H1 (cell line): ENCODE measurements at regions not wholly inside any gene's neighbourhood (a gene's known extent, or its start where the extent isn't known, plus 50 kb on each side); places are given as distances from the start of the nearest gene placed in this dataset.

Source experiments
- CTCF ChIA-PET: fragments of 300-600 bp; sonication (Branson Sonifier 250); formaldehyde crosslinking; loops from one replicate; lab custom pipeline; 2021; ENCODE audit not compliant: partially characterized antibody; lab: Charles Lee
- POLR2A ChIA-PET: fragments of 300-600 bp; sonication (Branson Sonifier 250); formaldehyde crosslinking; loops from one replicate; lab custom pipeline; 2021; ENCODE audit warnings: inconsistent platforms; ENCODE audit not compliant: partially characterized antibody; lab: Charles Lee
- DNase-seq, 2 experiments: peaks; one replicate each; pipeline versions ENCODE4 v3.0.0 to v3.0.0-alpha.2; 2010 to 2022; ENCODE audit warnings: low spot score in 2 of 2, low read depth in 1 of 2, mixed read lengths in 1 of 2
- FAIRE-seq: peaks from 2 replicates; lab custom pipeline; 2011; peaks lifted over from hg19 to GRCh38; lab: Jason Lieb, UNC
- H2AFZ ChIP-seq: 2 replicates; pipeline ENCODE4 v1.8.1; 2012; ENCODE audit warnings: low read length, inconsistent platforms
- H2AK5ac ChIP-seq: 2 replicates; pipeline ENCODE4 v1.6.1; 2013; ENCODE audit warnings: low read depth, low read length
- H2BK120ac ChIP-seq: replicated peaks from 2 replicates; pipeline ENCODE3; 2013; ENCODE audit warnings: low read depth, low read length, inconsistent platforms
- H2BK12ac ChIP-seq: 2 replicates; pipeline ENCODE4 v1.6.1; 2013; ENCODE audit warnings: low read depth, low read length
- H2BK15ac ChIP-seq: 2 replicates; pipeline ENCODE4 v1.6.1; 2013; ENCODE audit warnings: low read length
- H2BK20ac ChIP-seq: 2 replicates; pipeline ENCODE4 v1.6.1; 2013; ENCODE audit warnings: low read length
- H2BK5ac ChIP-seq: 2 replicates; pipeline ENCODE4 v1.6.1; 2013; ENCODE audit warnings: low read depth, low read length
- H3K14ac ChIP-seq: 2 replicates; pipeline ENCODE4 v1.6.1; 2013; ENCODE audit warnings: inconsistent platforms; ENCODE audit not compliant: insufficient read length
- H3K18ac ChIP-seq: 2 replicates; pipeline ENCODE4 v1.6.1; 2013; ENCODE audit warnings: low read length; ENCODE audit errors: extremely low read depth
- H3K23ac ChIP-seq: 2 replicates; pipeline ENCODE4 v1.6.1; 2013; ENCODE audit warnings: inconsistent platforms; ENCODE audit not compliant: insufficient read length
- H3K23me2 ChIP-seq: 2 replicates; pipeline ENCODE4 v1.6.1; 2013; ENCODE audit warnings: low read depth, low read length
- H3K27ac ChIP-seq: 2 replicates; pipeline ENCODE4 v1.6.1; 2011; ENCODE audit warnings: low read depth, low read length, inconsistent platforms
- H3K27me3 ChIP-seq, 4 experiments: replicated peaks in 1 of 4; 1 replicate in 1 of 4; 2 replicates in 3 of 4; pipeline versions ENCODE4 v1.6.1 to v1.8.1; 2011 to 2013; ENCODE audit warnings: low read length in 3 of 4, mild to moderate bottlenecking in 3 of 4, inconsistent platforms in 2 of 4, mixed read lengths in 2 of 4, moderate library complexity in 1 of 4; ENCODE audit not compliant: control insufficient read depth in 3 of 4, insufficient read depth in 3 of 4; ENCODE audit errors: extremely low read depth in 1 of 4
- H3K36me3 ChIP-seq, 4 experiments: 2 replicates each; pipeline versions ENCODE4 v1.6.1 to v1.8.1; 2011 to 2013; ENCODE audit warnings: mild to moderate bottlenecking in 4 of 4, low read length in 3 of 4, moderate library complexity in 2 of 4, control low read depth in 1 of 4, inconsistent platforms in 1 of 4; ENCODE audit not compliant: insufficient read depth in 4 of 4, control insufficient read depth in 2 of 4
- H3K4ac ChIP-seq: replicated peaks from 2 replicates; pipeline ENCODE3; 2013; ENCODE audit warnings: low read length, low read depth, mixed read lengths, inconsistent platforms; ENCODE audit not compliant: insufficient read length
- H3K4me1 ChIP-seq, 4 experiments: replicated peaks in 1 of 4; 1 replicate in 1 of 4; 2 replicates in 3 of 4; pipeline versions ENCODE4 v1.6.1 to v1.8.1; 2011 to 2013; ENCODE audit warnings: low read length in 3 of 4, inconsistent platforms in 2 of 4, mixed read lengths in 1 of 4; ENCODE audit not compliant: insufficient read depth in 4 of 4, control insufficient read depth in 3 of 4
- H3K4me2 ChIP-seq, 2 experiments: 2 replicates each; pipeline versions ENCODE4 v1.6.1 to v1.8.1; 2011 to 2013; ENCODE audit warnings: low read depth in 2 of 2, low read length in 2 of 2, control low read depth in 1 of 2, inconsistent platforms in 1 of 2, mild to moderate bottlenecking in 1 of 2; ENCODE audit not compliant: insufficient read depth in 1 of 2
- H3K4me3 ChIP-seq, 4 experiments: fragments of 200-600, 300-600 bp in 1 of 4; sonication (generic), shearing (Covaris generic), sonication (Bioruptor Twin) in 1 of 4; 2 replicates each; pipeline versions ENCODE4 v1.5.1 to v1.8.1; 2011 to 2016; ENCODE audit warnings: low read length in 4 of 4, low read depth in 3 of 4, control low read depth in 2 of 4, inconsistent platforms in 2 of 4, mild to moderate bottlenecking in 2 of 4, mixed read lengths in 1 of 4, moderate library complexity in 1 of 4; ENCODE audit not compliant: insufficient read depth in 2 of 4; ENCODE audit errors: extremely low read depth in 1 of 4
- H3K56ac ChIP-seq: replicated peaks from 2 replicates; pipeline ENCODE3; 2013; ENCODE audit warnings: low read depth, mild to moderate bottlenecking, mixed read lengths, low read length, inconsistent platforms; ENCODE audit not compliant: insufficient read length
- H3K79me1 ChIP-seq: 2 replicates; pipeline ENCODE4 v1.6.1; 2013; ENCODE audit warnings: low read depth, low read length, control low read depth
- H3K79me2 ChIP-seq, 2 experiments: 2 replicates each; pipeline versions ENCODE4 v1.6.1 to v1.8.1; 2012 to 2013; ENCODE audit warnings: low read length in 2 of 2, mild to moderate bottlenecking in 2 of 2, inconsistent platforms in 1 of 2; ENCODE audit not compliant: insufficient read depth in 2 of 2, control insufficient read depth in 1 of 2
- H3K9ac ChIP-seq, 4 experiments: replicated peaks in 1 of 4; 1 replicate in 1 of 4; 2 replicates in 3 of 4; pipeline versions ENCODE4 v1.6.1 to v1.8.1; 2011 to 2013; ENCODE audit warnings: low read depth in 3 of 4, low read length in 3 of 4, control low read depth in 2 of 4, mild to moderate bottlenecking in 2 of 4, moderate library complexity in 2 of 4, inconsistent platforms in 1 of 4; ENCODE audit errors: extremely low read depth in 1 of 4
- H3K9me3 ChIP-seq, 2 experiments: 2 replicates each; pipeline versions ENCODE4 v1.6.1 to v1.8.1; 2012 to 2013; ENCODE audit warnings: mild to moderate bottlenecking in 2 of 2, moderate library complexity in 2 of 2, control low read depth in 1 of 2, inconsistent platforms in 1 of 2, low read depth in 1 of 2, low read length in 1 of 2, mixed read lengths in 1 of 2; ENCODE audit not compliant: insufficient read depth in 2 of 2
- H4K20me1 ChIP-seq, 2 experiments: replicated peaks in 1 of 2; 2 replicates each; pipeline versions ENCODE3 to v1.8.1; 2011 to 2013; ENCODE audit warnings: inconsistent platforms in 2 of 2, low read length in 2 of 2, mild to moderate bottlenecking in 1 of 2; ENCODE audit not compliant: insufficient read depth in 2 of 2, control insufficient read depth in 1 of 2
- H4K5ac ChIP-seq: 2 replicates; pipeline ENCODE4 v1.6.1; 2013; ENCODE audit warnings: low read length, low read depth, mixed read lengths, inconsistent platforms; ENCODE audit not compliant: insufficient read length
- H4K8ac ChIP-seq: 2 replicates; pipeline ENCODE4 v1.8.0; 2013; ENCODE audit warnings: mild to moderate bottlenecking, moderate library complexity, low read length, inconsistent platforms; ENCODE audit not compliant: insufficient read depth; ENCODE audit errors: extremely low read depth
- H4K91ac ChIP-seq: replicated peaks from 2 replicates; pipeline ENCODE3; 2013; ENCODE audit warnings: low read length, mixed read lengths, inconsistent platforms; ENCODE audit not compliant: insufficient read length
- ATF3 ChIP-seq: IDR thresholded peaks from 2 replicates; pipeline ENCODE4 v1.6.1; 2011; ENCODE audit warnings: low read depth, mild to moderate bottlenecking, low read length; ENCODE audit not compliant: insufficient read depth
- MAFK ChIP-seq: IDR thresholded peaks from 2 replicates; pipeline ENCODE4 v1.6.1; 2012; ENCODE audit warnings: low read depth, mild to moderate bottlenecking, improper control_type of control experiment, low read length
- NANOG ChIP-seq: IDR thresholded peaks from 2 replicates; pipeline ENCODE4 v1.6.1; 2011; ENCODE audit warnings: low read length, low read depth, mild to moderate bottlenecking, inconsistent platforms; ENCODE audit not compliant: insufficient read depth, poor library complexity, severe bottlenecking
- SIX5 ChIP-seq: IDR thresholded peaks from 2 replicates; pipeline ENCODE4 v1.6.1; 2011; ENCODE audit warnings: mild to moderate bottlenecking, low read depth, low read length
- SUZ12 ChIP-seq: fragments of 200-600 bp; sonication (generic); IDR thresholded peaks from 2 replicates; pipeline ENCODE4 v1.6.1; 2012; ENCODE audit warnings: mild to moderate bottlenecking, inconsistent platforms, low read length, moderate library complexity, mixed read lengths
- TAF1 ChIP-seq: IDR thresholded peaks from 2 replicates; pipeline ENCODE4 v1.6.1; 2011; ENCODE audit warnings: mild to moderate bottlenecking, low read depth, low read length
- TEAD4 ChIP-seq: IDR thresholded peaks from 2 replicates; pipeline ENCODE4 v1.6.1; 2012; ENCODE audit warnings: low read depth, low read length, inconsistent platforms, mixed read lengths
- WGBS, 2 experiments: shearing (Covaris generic) in 1 of 2; methylation state at CpG; one replicate each; pipeline versions ENCODE4 v1.1.6 to v1.1.7; 2013 to 2015; ENCODE audit warnings: low lambda C conversion rate in 2 of 2, mixed read lengths in 2 of 2, inconsistent platforms in 1 of 2, low coverage in 1 of 2, missing lambda C conversion rate in 1 of 2; ENCODE audit not compliant: insufficient replicate concordance in 2 of 2, insufficient coverage in 1 of 2, insufficient read length in 1 of 2; ENCODE audit errors: extremely low coverage in 1 of 2, missing lambda C conversion rate in 1 of 2; 5-methylcytosine and 5-hydroxymethylcytosine counted together
- TF ChIP-seq, protein P1 (sequence below): IDR thresholded peaks from 2 replicates; pipeline ENCODE4 v1.6.1; 2011; ENCODE audit warnings: low read length, improper control_type of control experiment

GRCh38 chr2:134782107-134782506 lies 56.3 kb upstream of the ACMSD start:
- Histone ChIP-seq H3K27ac (no peak overlapping the region), H2BK12ac (no peak overlapping the region), H4K5ac (no peak overlapping the region), H3K56ac (no peak overlapping the region), H3K9me3 (no peaks in the 10 kb centered on the region), H3K14ac (no peak overlapping the region), H3K23ac (no peak overlapping the region), H3K4me1 (no peaks in the 10 kb centered on the region), H4K91ac (no peak overlapping the region), H3K4ac (no peak overlapping the region), H4K20me1 (no peaks in the 10 kb centered on the region), H2AK5ac (no peak overlapping the region), H3K79me1 (no peaks in the 10 kb centered on the region), H3K23me2 (no peaks in the 10 kb centered on the region), H2AFZ (no peak overlapping the region), H3K79me2 (0 out of 4 replicates have a peak, but pooled peaks cover 0 to 3% of the 10 kb centered on the region in 2 experiments), H2BK20ac (no peak overlapping the region), H3K4me2 (no peak overlapping the region), H3K36me3 (no peaks in the 10 kb centered on the region), H2BK120ac (no peak overlapping the region), H3K9ac (no peak overlapping the region), H4K8ac (no peak overlapping the region), H2BK15ac (no peak overlapping the region), H3K18ac (no peak overlapping the region), H3K27me3 (no peaks in the 10 kb centered on the region), H3K4me3 (no peak overlapping the region), H2BK5ac (no peak overlapping the region)
- ChIA-PET POLR2A (no interaction called here), CTCF (interaction anchor here (1.4 to 1.5 kb wide), 2 partner anchors 9 to 322 kb away, joined by 3 to 6 read pairs; no protein-coding TSS in a partner anchor)
- FAIRE-seq (no peak), DNase-seq (no peak)
- TF ChIP-seq ATF3 (no peak), TAF1 (no peak), SIX5 (no peak), SUZ12 (no peak), NANOG (no peak), MAFK (no peak), TEAD4 (no peak)
- TF ChIP-seq, protein P1, sequence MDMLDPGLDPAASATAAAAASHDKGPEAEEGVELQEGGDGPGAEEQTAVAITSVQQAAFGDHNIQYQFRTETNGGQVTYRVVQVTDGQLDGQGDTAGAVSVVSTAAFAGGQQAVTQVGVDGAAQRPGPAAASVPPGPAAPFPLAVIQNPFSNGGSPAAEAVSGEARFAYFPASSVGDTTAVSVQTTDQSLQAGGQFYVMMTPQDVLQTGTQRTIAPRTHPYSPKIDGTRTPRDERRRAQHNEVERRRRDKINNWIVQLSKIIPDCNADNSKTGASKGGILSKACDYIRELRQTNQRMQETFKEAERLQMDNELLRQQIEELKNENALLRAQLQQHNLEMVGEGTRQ: no peak
- 85% methylated on average over 7 of the region's 7 CpGs; no CpG with 5 or more reads in 1 of the 2 experiments for whole genome bisulfite sequencing, 2 experiments
